GM13977 (cell line): ENCODE measurements at regions not wholly inside any gene's neighbourhood (a gene's known extent, or its start where the extent isn't known, plus 50 kb on each side); places are given as distances from the start of the nearest gene placed in this dataset.

Source experiments
- DNase-seq: peaks from one replicate; pipeline ENCODE4 v3.0.0; 2012; ENCODE audit warnings: low spot score
- in situ Hi-C: fragments of 300-500 bp; cut with MboI; formaldehyde crosslinking; loops from one replicate; pipeline ENCODE4 v1.12.0; 2022; ENCODE audit warnings: low sequenced_read_pairs, low pct_unique_long_range_greater_than_20kb, mixed read lengths, inconsistent platforms; ENCODE audit not compliant: unreplicated experiment
- TF ChIP-seq, protein P1 (sequence below): IDR thresholded peaks from 2 replicates; pipeline ENCODE4 v1.5.1; 2012; ENCODE audit warnings: mild to moderate bottlenecking, control low read depth; ENCODE audit not compliant: insufficient read depth; ENCODE audit errors: extremely low read depth, missing control alignments

GRCh38 chr13:109610517-109610916, 175.9 kb downstream of the IRS2 start:
- TF ChIP-seq, protein P1, sequence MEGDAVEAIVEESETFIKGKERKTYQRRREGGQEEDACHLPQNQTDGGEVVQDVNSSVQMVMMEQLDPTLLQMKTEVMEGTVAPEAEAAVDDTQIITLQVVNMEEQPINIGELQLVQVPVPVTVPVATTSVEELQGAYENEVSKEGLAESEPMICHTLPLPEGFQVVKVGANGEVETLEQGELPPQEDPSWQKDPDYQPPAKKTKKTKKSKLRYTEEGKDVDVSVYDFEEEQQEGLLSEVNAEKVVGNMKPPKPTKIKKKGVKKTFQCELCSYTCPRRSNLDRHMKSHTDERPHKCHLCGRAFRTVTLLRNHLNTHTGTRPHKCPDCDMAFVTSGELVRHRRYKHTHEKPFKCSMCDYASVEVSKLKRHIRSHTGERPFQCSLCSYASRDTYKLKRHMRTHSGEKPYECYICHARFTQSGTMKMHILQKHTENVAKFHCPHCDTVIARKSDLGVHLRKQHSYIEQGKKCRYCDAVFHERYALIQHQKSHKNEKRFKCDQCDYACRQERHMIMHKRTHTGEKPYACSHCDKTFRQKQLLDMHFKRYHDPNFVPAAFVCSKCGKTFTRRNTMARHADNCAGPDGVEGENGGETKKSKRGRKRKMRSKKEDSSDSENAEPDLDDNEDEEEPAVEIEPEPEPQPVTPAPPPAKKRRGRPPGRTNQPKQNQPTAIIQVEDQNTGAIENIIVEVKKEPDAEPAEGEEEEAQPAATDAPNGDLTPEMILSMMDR: peak; percentile 27
- in situ Hi-C loops: no loop called here
- DNase-seq: no peak

- TF ChIP-seq, protein P1: no peak
- in situ Hi-C loops: no loop called here
- no peak for DNase-seq
These were observed 177.9 kb downstream of the IRS2 start for GRCh38 chr13:109608503-109608902.

DNA sequence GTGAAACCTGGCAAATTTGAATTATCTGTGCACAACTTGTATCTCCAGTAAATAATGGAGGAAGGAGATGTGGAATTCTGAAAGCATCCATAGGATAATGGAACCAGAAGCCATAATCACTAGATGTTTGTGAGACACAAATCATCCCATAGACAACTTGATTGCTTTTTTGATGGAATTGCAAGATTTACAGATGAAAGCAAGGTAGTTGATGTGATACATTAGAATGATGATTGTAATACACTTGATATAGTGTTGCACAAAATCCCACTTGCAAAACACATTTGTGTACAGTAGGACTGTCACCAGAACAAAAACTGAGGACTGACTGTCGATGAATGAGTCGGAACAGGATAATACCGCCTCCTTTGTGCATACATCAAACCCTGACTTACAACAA, 178.3 kb downstream of the IRS2 start:
- in situ Hi-C loops: no loop called here
- TF ChIP-seq, protein P1: no peak
- no peak for DNase-seq

- no peak for DNase-seq
- TF ChIP-seq, protein P1: no peak
- in situ Hi-C loops: no loop called here
These were observed 179.9 kb downstream of the IRS2 start for GRCh38 chr13:109606520-109606919.

DNA sequence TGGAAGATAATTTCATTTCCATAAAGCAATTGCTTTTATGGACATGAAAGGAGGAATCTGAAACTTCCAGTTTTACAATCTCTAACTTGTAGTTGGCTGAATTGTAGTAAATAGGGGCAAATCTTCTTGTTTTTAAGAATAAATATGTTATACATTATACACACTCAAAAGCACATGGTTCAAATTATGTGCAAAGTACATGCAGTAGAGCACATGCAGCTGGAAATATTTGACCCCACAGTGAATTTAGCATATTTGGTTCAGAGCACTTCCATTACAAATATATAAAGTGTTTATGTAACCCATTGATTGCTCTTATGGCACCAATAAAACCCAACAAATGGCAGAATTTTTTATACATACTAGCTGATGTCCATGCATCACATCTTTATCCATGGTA, 180.5 kb downstream of the IRS2 start:
- TF ChIP-seq, protein P1: no peak
- in situ Hi-C loops: no loop called here
- DNase-seq: no peak

DNA sequence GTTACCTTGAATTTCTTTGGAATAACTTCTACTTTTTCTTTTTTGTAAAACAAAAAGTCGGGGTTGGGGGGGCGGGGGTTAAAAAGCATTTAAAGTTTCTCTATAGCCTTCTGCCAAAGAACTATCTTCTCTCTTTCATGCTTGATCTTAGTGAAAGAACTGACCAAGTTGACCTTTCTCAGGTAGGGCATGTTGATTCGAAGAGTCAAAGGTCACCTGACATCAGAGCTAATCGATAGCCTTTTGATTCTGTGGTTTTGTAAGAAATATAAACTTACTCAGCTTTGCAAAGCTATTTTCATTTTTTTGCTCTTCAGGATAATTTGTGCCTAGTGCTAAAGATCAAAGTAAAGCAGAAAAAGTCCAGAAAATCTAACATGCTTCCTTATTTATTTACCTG, 181.5 kb downstream of the IRS2 start:
- TF ChIP-seq, protein P1: no peak
- in situ Hi-C loops: no loop called here
- DNase-seq: no peak

DNA sequence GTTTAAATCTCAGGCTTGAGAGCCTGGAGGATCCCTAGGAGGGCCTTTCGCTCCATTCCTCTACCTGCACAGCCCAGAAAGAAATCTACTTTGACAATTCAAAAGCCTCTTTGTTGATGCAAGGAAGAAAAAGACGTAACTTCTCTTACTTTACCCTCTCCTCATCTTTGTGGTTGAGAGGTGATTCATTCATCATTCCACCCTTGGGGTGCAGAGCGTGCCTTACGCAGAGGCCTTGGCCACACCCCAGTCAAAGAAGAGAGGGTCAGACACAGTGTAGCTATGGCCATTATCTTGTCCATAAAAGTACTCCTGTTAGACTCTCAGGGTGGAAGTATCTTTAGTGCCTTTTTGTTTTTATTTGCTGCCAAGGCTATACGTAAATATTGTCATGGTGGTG, 184.0 kb downstream of the IRS2 start:
- TF ChIP-seq, protein P1: no peak
- in situ Hi-C loops: no loop called here
- DNase-seq: no peak
